PC-3 (cell line): ENCODE measurements at regions not wholly inside any gene's neighbourhood (a gene's known extent, or its start where the extent isn't known, plus 50 kb on each side); places are given as distances from the start of the nearest gene placed in this dataset.

Experiments
- EZH2 ChIP-seq: fragments of 300-600 bp; sonication (generic); IDR thresholded peaks from one replicate; pipeline ENCODE4 v1.6.1; 2017; ENCODE audit warnings: antibody characterized with exemption, mild to moderate bottlenecking, low read length; ENCODE audit not compliant: unreplicated experiment
- EZH2phosphoT487 ChIP-seq: fragments of 300-600 bp; sonication (generic); IDR thresholded peaks from 2 replicates; pipeline ENCODE4 v1.6.1; 2018; ENCODE audit warnings: mild to moderate bottlenecking, antibody characterized with exemption, low read length, borderline replicate concordance
- TF ChIP-seq, protein P1 (sequence below): fragments of 300-600 bp; sonication (generic); conservative IDR thresholded peaks from 2 replicates; pipeline ENCODE4 v1.5.1; 2017; ENCODE audit warnings: antibody characterized with exemption, low read depth, mild to moderate bottlenecking, low read length

GRCh38 chrX:45598861-45599260 is 398.2 kb upstream of the DIPK2B start:
- TF ChIP-seq, protein P1, sequence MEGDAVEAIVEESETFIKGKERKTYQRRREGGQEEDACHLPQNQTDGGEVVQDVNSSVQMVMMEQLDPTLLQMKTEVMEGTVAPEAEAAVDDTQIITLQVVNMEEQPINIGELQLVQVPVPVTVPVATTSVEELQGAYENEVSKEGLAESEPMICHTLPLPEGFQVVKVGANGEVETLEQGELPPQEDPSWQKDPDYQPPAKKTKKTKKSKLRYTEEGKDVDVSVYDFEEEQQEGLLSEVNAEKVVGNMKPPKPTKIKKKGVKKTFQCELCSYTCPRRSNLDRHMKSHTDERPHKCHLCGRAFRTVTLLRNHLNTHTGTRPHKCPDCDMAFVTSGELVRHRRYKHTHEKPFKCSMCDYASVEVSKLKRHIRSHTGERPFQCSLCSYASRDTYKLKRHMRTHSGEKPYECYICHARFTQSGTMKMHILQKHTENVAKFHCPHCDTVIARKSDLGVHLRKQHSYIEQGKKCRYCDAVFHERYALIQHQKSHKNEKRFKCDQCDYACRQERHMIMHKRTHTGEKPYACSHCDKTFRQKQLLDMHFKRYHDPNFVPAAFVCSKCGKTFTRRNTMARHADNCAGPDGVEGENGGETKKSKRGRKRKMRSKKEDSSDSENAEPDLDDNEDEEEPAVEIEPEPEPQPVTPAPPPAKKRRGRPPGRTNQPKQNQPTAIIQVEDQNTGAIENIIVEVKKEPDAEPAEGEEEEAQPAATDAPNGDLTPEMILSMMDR, result no peak
- no peak for TF ChIP-seq EZH2
- no peak for TF ChIP-seq EZH2phosphoT487
